Astrocyte (in vitro differentiated cells and primary cell): ENCODE measurements at regions not wholly inside any gene's neighbourhood (a gene's known extent, or its start where the extent isn't known, plus 50 kb on each side); places are given as distances from the start of the nearest gene placed in this dataset.

Experiments used
- DNase-seq: peaks from one replicate; pipeline ENCODE4 v3.0.0-alpha.2; 2010; ENCODE audit warnings: low read depth
- FAIRE-seq: peaks from 2 replicates; lab custom pipeline; 2011; peaks lifted over from hg19 to GRCh38; lab: Jason Lieb, UNC
- H2AFZ ChIP-seq: 2 replicates; pipeline ENCODE4 v1.6.0; 2012; ENCODE audit warnings: low read depth, low read length, inconsistent platforms
- H3K27ac ChIP-seq: 2 replicates; pipeline ENCODE4 v1.5.1; 2011; ENCODE audit warnings: low read depth, low read length, inconsistent platforms
- H3K27me3 ChIP-seq: 2 replicates; pipeline ENCODE4 v1.6.0; 2011; ENCODE audit warnings: low read length, inconsistent platforms; ENCODE audit not compliant: insufficient read depth
- H3K36me3 ChIP-seq: 2 replicates; pipeline ENCODE4 v1.5.1; 2011; ENCODE audit warnings: low read length, inconsistent platforms; ENCODE audit not compliant: insufficient read depth
- H3K4me1 ChIP-seq: 2 replicates; pipeline ENCODE4 v1.5.1; 2011; ENCODE audit warnings: low read length, inconsistent platforms; ENCODE audit not compliant: insufficient read depth
- H3K4me2 ChIP-seq: 2 replicates; pipeline ENCODE4 v1.6.0; 2012; ENCODE audit warnings: low read length, inconsistent platforms
- H3K4me3 ChIP-seq: 2 replicates; pipeline ENCODE4 v1.5.1; 2011; ENCODE audit warnings: low read depth, mild to moderate bottlenecking, low read length, inconsistent platforms; ENCODE audit not compliant: insufficient read depth
- H3K79me2 ChIP-seq: 2 replicates; pipeline ENCODE4 v1.6.0; 2012; ENCODE audit warnings: mild to moderate bottlenecking, low read length, inconsistent platforms; ENCODE audit not compliant: insufficient read depth
- H3K9ac ChIP-seq: 2 replicates; pipeline ENCODE4 v1.6.0; 2012; ENCODE audit warnings: mild to moderate bottlenecking, low read length, inconsistent platforms
- H3K9me3 ChIP-seq: 2 replicates; pipeline ENCODE4 v1.5.1; 2012; ENCODE audit warnings: low read depth, mild to moderate bottlenecking, low read length, inconsistent platforms; ENCODE audit not compliant: insufficient read depth
- H4K20me1 ChIP-seq: 2 replicates; pipeline ENCODE4 v1.6.0; 2012; ENCODE audit warnings: low read length, inconsistent platforms; ENCODE audit not compliant: insufficient read depth
- H3K27ac Mint-ChIP-seq: one replicate; pipeline ENCODE4 v1.8.0; 2021; ENCODE audit warnings: mild to moderate bottlenecking, mixed read lengths; ENCODE audit not compliant: unreplicated experiment
- H3K27me3 Mint-ChIP-seq: one replicate; pipeline ENCODE4 v1.8.0; 2021; ENCODE audit warnings: low read depth, mixed read lengths; ENCODE audit not compliant: unreplicated experiment
- H3K36me3 Mint-ChIP-seq: one replicate; pipeline ENCODE4 v1.8.0; 2021; ENCODE audit warnings: low read depth, mixed read lengths; ENCODE audit not compliant: unreplicated experiment
- H3K4me1 Mint-ChIP-seq: one replicate; pipeline ENCODE4 v1.8.0; 2021; ENCODE audit warnings: low read depth, mixed read lengths; ENCODE audit not compliant: unreplicated experiment
- H3K4me3 Mint-ChIP-seq: one replicate; pipeline ENCODE4 v1.8.0; 2021; ENCODE audit warnings: mild to moderate bottlenecking, moderate library complexity, mixed read lengths; ENCODE audit not compliant: unreplicated experiment
- H3K9me3 Mint-ChIP-seq: one replicate; pipeline ENCODE4 v1.8.0; 2021; ENCODE audit warnings: mild to moderate bottlenecking, mixed read lengths; ENCODE audit not compliant: unreplicated experiment
- EZH2 ChIP-seq: IDR thresholded peaks from 2 replicates; pipeline ENCODE4 v1.6.1; 2012; ENCODE audit warnings: mild to moderate bottlenecking, low read length, inconsistent platforms; ENCODE audit not compliant: insufficient read depth
- TF ChIP-seq, protein P1 (sequence below): IDR thresholded peaks from 2 replicates; pipeline ENCODE4 v1.5.1; 2011; ENCODE audit warnings: low read depth, mild to moderate bottlenecking, inconsistent platforms, low read length, moderate library complexity; ENCODE audit not compliant: insufficient read depth

DNA sequence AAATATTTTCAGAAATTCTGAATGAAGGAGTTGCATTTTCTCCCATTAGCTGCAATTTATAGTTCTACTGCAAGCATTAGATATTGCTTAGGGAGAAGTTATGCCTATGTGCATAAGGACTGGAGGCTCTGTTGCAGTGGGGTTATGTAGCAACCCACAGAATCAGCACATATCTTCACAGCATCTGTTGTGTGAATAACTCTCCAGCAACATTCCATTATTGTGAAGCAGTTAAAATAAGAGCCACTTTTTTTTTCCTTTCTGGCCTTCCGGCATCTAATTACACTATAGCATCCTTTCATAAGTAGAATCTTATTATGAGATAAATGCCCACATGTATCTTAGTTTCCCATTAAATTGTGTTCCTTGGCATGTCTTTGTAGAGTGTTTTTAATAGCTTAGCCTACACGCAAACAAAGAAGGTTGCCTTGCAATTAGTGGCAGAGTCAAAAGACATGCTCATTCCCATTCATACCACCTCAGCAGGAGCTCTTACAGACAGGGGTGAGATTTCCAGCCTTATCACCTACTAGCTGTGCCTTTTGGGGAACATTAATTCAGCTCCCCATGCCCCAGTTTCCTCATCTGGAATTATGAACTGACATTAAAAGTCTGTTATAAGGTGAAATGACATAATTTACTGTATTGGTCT, 596.0 kb upstream of the GOT2 start:
- no peak overlapping the region for H3K4me3 ChIP-seq
- peaks cover 14% of the 10 kb centered on the region for H3K4me1 Mint-ChIP-seq
- no peaks in the 10 kb centered on the region for H3K79me2 ChIP-seq
- H3K36me3 Mint-ChIP-seq: no peaks in the 10 kb centered on the region
- H3K27ac Mint-ChIP-seq: no peak overlapping the region
- no peaks in the 10 kb centered on the region for H3K27me3 Mint-ChIP-seq
- H3K4me1 ChIP-seq: no peaks in the 10 kb centered on the region
- no peaks in the 10 kb centered on the region for H3K9me3 ChIP-seq
- H3K27ac ChIP-seq: no peak overlapping the region
- H4K20me1 ChIP-seq: no peaks in the 10 kb centered on the region
- DNase-seq (peak; percentile 65), FAIRE-seq (no peak)
- H2AFZ ChIP-seq: no peak overlapping the region
- no peak overlapping the region for H3K4me3 Mint-ChIP-seq
- no peaks in the 10 kb centered on the region for H3K36me3 ChIP-seq
- no peak for TF ChIP-seq EZH2
- TF ChIP-seq, protein P1, sequence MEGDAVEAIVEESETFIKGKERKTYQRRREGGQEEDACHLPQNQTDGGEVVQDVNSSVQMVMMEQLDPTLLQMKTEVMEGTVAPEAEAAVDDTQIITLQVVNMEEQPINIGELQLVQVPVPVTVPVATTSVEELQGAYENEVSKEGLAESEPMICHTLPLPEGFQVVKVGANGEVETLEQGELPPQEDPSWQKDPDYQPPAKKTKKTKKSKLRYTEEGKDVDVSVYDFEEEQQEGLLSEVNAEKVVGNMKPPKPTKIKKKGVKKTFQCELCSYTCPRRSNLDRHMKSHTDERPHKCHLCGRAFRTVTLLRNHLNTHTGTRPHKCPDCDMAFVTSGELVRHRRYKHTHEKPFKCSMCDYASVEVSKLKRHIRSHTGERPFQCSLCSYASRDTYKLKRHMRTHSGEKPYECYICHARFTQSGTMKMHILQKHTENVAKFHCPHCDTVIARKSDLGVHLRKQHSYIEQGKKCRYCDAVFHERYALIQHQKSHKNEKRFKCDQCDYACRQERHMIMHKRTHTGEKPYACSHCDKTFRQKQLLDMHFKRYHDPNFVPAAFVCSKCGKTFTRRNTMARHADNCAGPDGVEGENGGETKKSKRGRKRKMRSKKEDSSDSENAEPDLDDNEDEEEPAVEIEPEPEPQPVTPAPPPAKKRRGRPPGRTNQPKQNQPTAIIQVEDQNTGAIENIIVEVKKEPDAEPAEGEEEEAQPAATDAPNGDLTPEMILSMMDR: no peak
- H3K9me3 Mint-ChIP-seq: peaks cover 2% of the 10 kb centered on the region
- no peak overlapping the region for H3K9ac ChIP-seq
- no peaks in the 10 kb centered on the region for H3K27me3 ChIP-seq
- no peak overlapping the region for H3K4me2 ChIP-seq

DNA sequence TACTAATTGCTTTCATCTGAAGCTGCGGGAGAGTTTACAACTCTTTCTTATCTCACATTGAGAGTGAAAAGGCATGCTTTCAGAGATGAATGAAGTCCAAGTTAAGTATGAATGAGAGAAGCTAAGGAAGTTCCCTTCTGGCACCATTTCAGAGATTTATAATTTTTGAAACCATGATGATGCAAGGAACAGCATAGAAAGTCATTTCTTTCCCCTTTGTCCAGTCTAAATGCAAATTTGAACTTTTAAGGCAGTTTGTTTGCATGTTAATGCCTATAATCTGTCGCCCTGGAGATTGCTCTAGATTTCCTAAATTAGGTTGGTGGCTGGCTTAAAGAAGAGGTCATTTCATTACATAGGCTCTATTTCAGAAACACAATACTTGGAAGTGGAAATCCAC, 594.8 kb upstream of the GOT2 start:
- Mint-ChIP-seq H3K9me3 (peaks cover 2% of the 10 kb centered on the region), H3K4me1 (peaks cover 24% of the 10 kb centered on the region), H3K27ac (no peak overlapping the region), H3K27me3 (no peaks in the 10 kb centered on the region), H3K4me3 (no peak overlapping the region), H3K36me3 (no peaks in the 10 kb centered on the region)
- Histone ChIP-seq H2AFZ (no peak overlapping the region), H3K27ac (no peak overlapping the region), H4K20me1 (no peaks in the 10 kb centered on the region), H3K4me2 (no peak overlapping the region), H3K4me3 (no peak overlapping the region), H3K27me3 (no peaks in the 10 kb centered on the region), H3K9me3 (no peaks in the 10 kb centered on the region), H3K36me3 (no peaks in the 10 kb centered on the region), H3K79me2 (no peaks in the 10 kb centered on the region), H3K9ac (no peak overlapping the region), H3K4me1 (no peaks in the 10 kb centered on the region)
- no peak for DNase-seq
- no peak for TF ChIP-seq EZH2
- TF ChIP-seq, protein P1: no peak
- FAIRE-seq: no peak

DNA sequence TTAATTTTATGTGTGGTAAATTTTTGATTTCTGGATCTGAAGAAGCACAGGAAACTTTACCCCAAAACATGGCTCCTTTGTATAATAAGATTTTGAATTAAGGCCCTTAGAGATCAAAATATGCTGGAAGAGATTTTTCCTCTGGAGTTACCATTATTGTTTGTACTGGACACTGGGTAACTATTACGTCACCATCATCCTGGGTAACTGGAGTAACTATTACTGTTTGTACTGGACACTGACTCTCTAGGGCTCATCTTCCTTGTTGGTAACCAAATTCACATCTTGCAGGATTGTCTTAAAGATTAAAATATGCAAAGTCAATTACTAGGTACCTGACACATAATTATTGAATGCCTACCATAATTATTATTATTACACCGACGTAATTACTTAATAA, 593.8 kb upstream of the GOT2 start:
- H3K79me2 ChIP-seq: no peaks in the 10 kb centered on the region
- no peak for DNase-seq
- FAIRE-seq: no peak
- no peak overlapping the region for H3K9ac ChIP-seq
- H3K4me2 ChIP-seq: no peak overlapping the region
- H3K36me3 Mint-ChIP-seq: no peaks in the 10 kb centered on the region
- H3K27me3 Mint-ChIP-seq: no peaks in the 10 kb centered on the region
- no peak overlapping the region for H3K27ac ChIP-seq
- peaks cover 26% of the 10 kb centered on the region for H3K4me1 Mint-ChIP-seq
- H3K4me3 Mint-ChIP-seq: no peak overlapping the region
- no peaks in the 10 kb centered on the region for H3K36me3 ChIP-seq
- TF ChIP-seq, protein P1: no peak
- TF ChIP-seq EZH2: no peak
- no peaks in the 10 kb centered on the region for H3K9me3 ChIP-seq
- H3K9me3 Mint-ChIP-seq: no peaks in the 10 kb centered on the region
- no peak overlapping the region for H3K27ac Mint-ChIP-seq
- H3K4me3 ChIP-seq: no peak overlapping the region
- no peaks in the 10 kb centered on the region for H4K20me1 ChIP-seq
- H2AFZ ChIP-seq: no peak overlapping the region
- H3K4me1 ChIP-seq: no peaks in the 10 kb centered on the region
- no peaks in the 10 kb centered on the region for H3K27me3 ChIP-seq
